NCI-H446 treated with DMSO at 0.1 percent for 48 hours (cell line): ENCODE measurements at regions not wholly inside any gene's neighbourhood (a gene's known extent, or its start where the extent isn't known, plus 50 kb on each side); places are given as distances from the start of the nearest gene placed in this dataset.
"Not testable (repeated sequence)": the region's sequence is repeated elsewhere in the genome, so short reads cannot be mapped to it uniquely, and the experiment has no call there.

Source experiments
- DNase-seq: peaks from one replicate; lab custom pipeline; 2025; lab: John Stamatoyannopoulos, UW

GRCh38 chr4:64821219-64821976 is 412.1 kb upstream of the TECRL start:
- no peak for DNase-seq

GRCh38 chr4:64814616-64815015 is 405.4 kb upstream of the TECRL start:
- peak; percentile 20 for DNase-seq

- no peak for DNase-seq
Measured at GRCh38 chr4:64807821-64808220, 398.6 kb upstream of the TECRL start.

- no peak for DNase-seq
Measured at GRCh38 chr4:64799751-64800150, 390.5 kb upstream of the TECRL start.

- not testable (repeated sequence) for DNase-seq
Measured at GRCh38 chr4:64798828-64799227, 389.6 kb upstream of the TECRL start.

GRCh38 chr4:64796581-64796980 is 387.3 kb upstream of the TECRL start:
- no peak for DNase-seq

- peak; percentile 43 for DNase-seq
Measured at GRCh38 chr4:64784125-64784524, 374.9 kb upstream of the TECRL start.

- peak; percentile 9 for DNase-seq
Measured at GRCh38 chr4:64781737-64782326, 372.6 kb upstream of the TECRL start.

GRCh38 chr4:64780664-64781063 is 371.4 kb upstream of the TECRL start:
- DNase-seq = no peak

- no peak for DNase-seq
Measured at GRCh38 chr4:64777286-64777685, 368.0 kb upstream of the TECRL start.

- DNase-seq = no peak
Measured at GRCh38 chr4:64776820-64777219, 367.6 kb upstream of the TECRL start.

- DNase-seq = no peak
Measured at GRCh38 chr4:64774626-64775025, 365.4 kb upstream of the TECRL start.

GRCh38 chr4:64771149-64771548 is 361.9 kb upstream of the TECRL start:
- no peak for DNase-seq

- DNase-seq = no peak
Measured at GRCh38 chr4:64767547-64767946, 358.3 kb upstream of the TECRL start.

- DNase-seq = no peak
Measured at GRCh38 chr4:64766565-64766964, 357.3 kb upstream of the TECRL start.

GRCh38 chr4:64756016-64756415 is 346.8 kb upstream of the TECRL start:
- no peak for DNase-seq

- DNase-seq = no peak
Measured at GRCh38 chr4:64747919-64748715, 338.9 kb upstream of the TECRL start.

GRCh38 chr4:64738240-64738639 is 329.0 kb upstream of the TECRL start:
- DNase-seq = no peak

- not testable (repeated sequence) for DNase-seq
Measured at GRCh38 chr4:64737854-64738138, 328.5 kb upstream of the TECRL start.

- DNase-seq = no peak
Measured at GRCh38 chr4:64737026-64737853, 328.0 kb upstream of the TECRL start.

GRCh38 chr4:64729561-64729960 is 320.3 kb upstream of the TECRL start:
- no peak for DNase-seq

- no peak for DNase-seq
Measured at GRCh38 chr4:64727960-64728359, 318.7 kb upstream of the TECRL start.
